RWPE1 (cell line): ENCODE measurements at regions not wholly inside any gene's neighbourhood (a gene's known extent, or its start where the extent isn't known, plus 50 kb on each side); places are given as distances from the start of the nearest gene placed in this dataset.
A peak's percentile ranks its signal among the peaks of the same experiment; 100 is the strongest.

Source experiments
- CTCF ChIA-PET: fragments of 350-600 bp; sonication (Branson Sonifier 250); formaldehyde crosslinking; extraction: SDS; loops from one replicate; lab custom pipeline; 2021; lab: Yijun Ruan, JAX
- POLR2A ChIA-PET: fragments of 400-600 bp; formaldehyde crosslinking; extraction: SDS; loops from one replicate; lab custom pipeline; 2020; ENCODE audit warnings: antibody characterized with exemption; ENCODE audit not compliant: low non-redundant PET; lab: Yijun Ruan, JAX
- DNase-seq: peaks from one replicate; pipeline ENCODE4 v3.0.0; 2012; ENCODE audit warnings: low spot score
- H3K27ac ChIP-seq: fragments of 450-650 bp; 2 replicates; pipeline ENCODE4 v1.5.1; 2017
- TF ChIP-seq, protein P1 (sequence below): fragments of 450-650 bp; conservative IDR thresholded peaks from 2 replicates; pipeline ENCODE4 v1.5.1; 2017; ENCODE audit warnings: low read depth, mild to moderate bottlenecking

GRCh38 chr5:129821477-129822131 lies 73.7 kb downstream of the MINAR2 start:
- DNase-seq: no peak
- POLR2A ChIA-PET: no interaction called here

GRCh38 chr5:129830288-129830687 lies 74.0 kb upstream of the CHSY3 start:
- CTCF ChIA-PET: interaction anchor here (0.8 kb wide), 1 partner anchor 22 kb away, joined by 4 read pairs; no protein-coding TSS in a partner anchor

More at GRCh38 chr5:129821477-129822131, 73.7 kb downstream of the MINAR2 start:
- CTCF ChIA-PET: no interaction called here
- no peak overlapping the region for H3K27ac ChIP-seq
- TF ChIP-seq, protein P1, sequence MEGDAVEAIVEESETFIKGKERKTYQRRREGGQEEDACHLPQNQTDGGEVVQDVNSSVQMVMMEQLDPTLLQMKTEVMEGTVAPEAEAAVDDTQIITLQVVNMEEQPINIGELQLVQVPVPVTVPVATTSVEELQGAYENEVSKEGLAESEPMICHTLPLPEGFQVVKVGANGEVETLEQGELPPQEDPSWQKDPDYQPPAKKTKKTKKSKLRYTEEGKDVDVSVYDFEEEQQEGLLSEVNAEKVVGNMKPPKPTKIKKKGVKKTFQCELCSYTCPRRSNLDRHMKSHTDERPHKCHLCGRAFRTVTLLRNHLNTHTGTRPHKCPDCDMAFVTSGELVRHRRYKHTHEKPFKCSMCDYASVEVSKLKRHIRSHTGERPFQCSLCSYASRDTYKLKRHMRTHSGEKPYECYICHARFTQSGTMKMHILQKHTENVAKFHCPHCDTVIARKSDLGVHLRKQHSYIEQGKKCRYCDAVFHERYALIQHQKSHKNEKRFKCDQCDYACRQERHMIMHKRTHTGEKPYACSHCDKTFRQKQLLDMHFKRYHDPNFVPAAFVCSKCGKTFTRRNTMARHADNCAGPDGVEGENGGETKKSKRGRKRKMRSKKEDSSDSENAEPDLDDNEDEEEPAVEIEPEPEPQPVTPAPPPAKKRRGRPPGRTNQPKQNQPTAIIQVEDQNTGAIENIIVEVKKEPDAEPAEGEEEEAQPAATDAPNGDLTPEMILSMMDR: no peak

DNA sequence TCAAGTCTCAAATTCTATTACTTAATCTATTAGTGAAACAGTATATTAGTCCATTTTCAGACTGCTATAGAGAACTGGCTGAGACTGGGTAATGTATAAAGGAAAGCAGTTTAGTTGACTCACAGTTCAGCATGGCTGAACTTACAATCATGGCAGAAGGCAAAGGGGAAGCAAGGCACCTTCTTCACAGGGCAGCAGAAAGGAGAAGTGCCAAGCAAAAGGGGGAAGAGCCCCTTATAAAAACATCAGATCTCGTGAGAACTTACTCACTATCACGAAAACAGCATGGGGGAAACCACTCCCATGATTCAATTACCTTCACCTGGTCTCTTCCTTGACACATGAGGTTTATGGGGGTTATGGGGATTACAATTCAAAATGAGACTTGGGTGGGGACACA lies 67.9 kb upstream of the CHSY3 start:
- no peak for DNase-seq
- no peak overlapping the region for H3K27ac ChIP-seq
- ChIA-PET CTCF (interaction anchor here (1.0 to 2.0 kb wide), 2 partner anchors 65 to 68 kb away, joined by 4 read pairs; no protein-coding TSS in a partner anchor), POLR2A (no interaction called here)
- TF ChIP-seq, protein P1: no peak

More at GRCh38 chr5:129830288-129830687, 74.0 kb upstream of the CHSY3 start:
- no peak for DNase-seq
- TF ChIP-seq, protein P1: no peak
- POLR2A ChIA-PET: no interaction called here
- no peak overlapping the region for H3K27ac ChIP-seq

DNA sequence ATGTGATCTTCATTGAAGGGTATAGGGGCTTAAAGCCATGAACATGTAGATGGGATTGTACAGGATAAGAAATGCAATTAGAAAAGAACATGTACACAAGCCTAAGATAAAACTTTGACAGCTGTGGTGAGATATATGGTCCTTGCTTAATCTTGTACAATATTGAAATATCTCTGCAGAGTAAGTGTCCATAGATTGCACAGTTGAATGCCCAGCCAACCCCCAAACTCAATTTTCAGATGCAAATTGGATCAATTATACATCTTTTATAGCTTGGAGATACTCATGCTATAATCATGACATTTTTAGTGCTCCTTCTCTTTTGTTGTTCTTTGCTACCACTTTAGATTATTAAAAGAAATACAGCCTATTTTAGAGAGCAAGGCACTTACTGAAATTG lies 59.5 kb upstream of the CHSY3 start:
- ChIA-PET POLR2A (no interaction called here), CTCF (interaction anchor here (0.9 to 1.1 kb wide), 2 partner anchors 8 to 73 kb away, joined by 3 read pairs; no protein-coding TSS in a partner anchor)
- DNase-seq: no peak
- H3K27ac ChIP-seq: no peak overlapping the region
- TF ChIP-seq, protein P1: no peak

GRCh38 chr5:129852747-129853352 lies 51.4 kb upstream of the CHSY3 start:
- H3K27ac ChIP-seq: no peak overlapping the region
- peak; percentile 84 for DNase-seq
- CTCF ChIA-PET: interaction anchor here (0.5 to 6.2 kb wide), 16 partner anchors 8 to 1289 kb away, joined by 3 to 78 read pairs (median 3); no protein-coding TSS in a partner anchor
- POLR2A ChIA-PET: interaction anchor here (0.6 kb wide), 1 partner anchor 58 kb away, joined by 7 read pairs; no protein-coding TSS in a partner anchor
- TF ChIP-seq, protein P1: peak; percentile 99

DNA sequence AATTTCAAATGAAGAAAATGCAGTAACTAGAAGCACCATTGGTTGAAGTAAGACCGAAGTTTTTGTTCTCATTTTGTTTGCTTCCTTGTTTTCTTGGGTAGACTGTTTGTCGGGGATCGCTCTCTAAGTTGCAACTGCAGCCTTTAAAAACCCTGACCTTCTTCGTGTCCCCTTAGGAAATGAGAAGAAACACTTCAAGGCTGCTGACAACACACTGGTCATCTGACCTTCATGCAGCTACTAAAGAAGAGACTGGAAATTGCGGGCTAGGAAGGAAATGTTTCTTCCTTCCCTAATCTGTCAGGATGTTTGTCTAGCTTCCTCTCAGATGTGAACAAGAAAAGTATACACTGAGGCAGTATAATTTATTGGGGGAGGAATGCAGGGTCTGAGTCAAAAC lies 50.7 kb upstream of the CHSY3 start:
- no peak overlapping the region for H3K27ac ChIP-seq
- TF ChIP-seq, protein P1: no peak
- POLR2A ChIA-PET: no interaction called here
- DNase-seq: no peak
- CTCF ChIA-PET: interaction anchor here (0.6 to 6.2 kb wide), 2 partner anchors 82 to 1267 kb away, joined by 3 to 78 read pairs; no protein-coding TSS in a partner anchor
